HG02870 (cell line): ENCODE measurements at regions not wholly inside any gene's neighbourhood (a gene's known extent, or its start where the extent isn't known, plus 50 kb on each side); places are given as distances from the start of the nearest gene placed in this dataset.

Source experiments
- ATAC-seq: cut with Tn5 transposase; IDR thresholded peaks from one replicate; pipeline ENCODE4 v1.9.1; 2021; ENCODE audit warnings: mild to moderate bottlenecking, moderate library complexity; ENCODE audit not compliant: unreplicated experiment

GRCh38 chr9:113808391-113809358, 67.4 kb upstream of the ZNF618 start:
- no peak for ATAC-seq

DNA sequence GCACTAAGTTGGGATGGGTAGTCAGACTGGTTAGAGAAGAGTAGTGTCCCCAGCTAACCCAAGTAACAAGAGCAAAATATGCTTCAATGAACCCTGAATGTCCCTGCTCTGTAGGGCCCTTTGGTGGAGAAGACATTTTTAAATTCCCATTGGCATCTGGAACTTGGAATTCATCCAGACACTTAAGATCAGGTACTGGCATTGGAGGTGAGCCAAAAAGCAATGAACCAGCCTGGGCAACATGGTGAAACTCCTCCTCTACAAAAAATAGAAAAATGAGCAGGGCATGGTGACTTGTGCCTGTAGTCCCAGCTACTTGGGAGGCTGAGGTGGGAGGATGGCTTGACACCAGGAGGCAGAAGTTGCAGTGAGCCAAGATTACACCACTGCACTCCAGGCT, 58.9 kb upstream of the ZNF618 start:
- no peak for ATAC-seq

DNA sequence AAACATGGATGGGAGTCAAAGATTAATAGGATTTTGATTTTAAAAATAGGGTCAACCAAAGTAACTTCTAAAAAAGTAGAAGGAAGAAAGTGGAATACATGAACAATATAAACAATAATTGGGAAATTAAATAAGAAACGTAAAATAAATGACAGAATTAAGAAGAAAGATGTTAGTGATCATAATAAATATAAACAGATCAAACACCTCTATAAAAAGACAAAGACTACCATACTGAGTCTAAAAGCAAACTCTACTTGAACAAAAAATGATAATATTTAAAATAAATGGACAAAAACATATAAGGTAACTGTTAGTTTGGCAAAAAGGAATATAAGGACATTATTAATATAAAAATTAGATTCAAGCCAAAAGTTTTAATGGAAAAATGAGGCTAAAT, 57.7 kb upstream of the ZNF618 start:
- ATAC-seq: no peak

DNA sequence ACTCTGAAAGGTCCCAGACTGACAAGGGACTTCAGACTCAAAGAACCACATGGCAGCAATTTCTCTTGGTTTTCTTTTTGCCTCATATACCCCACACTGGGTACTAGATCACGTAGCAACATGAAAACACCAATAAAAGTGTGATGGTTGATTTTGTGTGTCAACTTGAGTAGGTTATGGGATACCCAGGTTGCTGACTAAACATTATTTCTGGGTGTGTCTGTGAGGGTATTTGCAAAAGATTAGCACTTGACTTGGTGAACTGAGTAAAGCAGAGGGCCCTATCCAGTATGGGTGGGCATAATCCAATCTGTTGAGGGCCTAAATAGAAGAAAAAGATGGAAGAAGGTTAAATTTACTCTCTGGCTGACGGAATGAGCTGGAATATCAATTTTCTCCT, 53.8 kb upstream of the ZNF618 start:
- ATAC-seq: no peak

DNA sequence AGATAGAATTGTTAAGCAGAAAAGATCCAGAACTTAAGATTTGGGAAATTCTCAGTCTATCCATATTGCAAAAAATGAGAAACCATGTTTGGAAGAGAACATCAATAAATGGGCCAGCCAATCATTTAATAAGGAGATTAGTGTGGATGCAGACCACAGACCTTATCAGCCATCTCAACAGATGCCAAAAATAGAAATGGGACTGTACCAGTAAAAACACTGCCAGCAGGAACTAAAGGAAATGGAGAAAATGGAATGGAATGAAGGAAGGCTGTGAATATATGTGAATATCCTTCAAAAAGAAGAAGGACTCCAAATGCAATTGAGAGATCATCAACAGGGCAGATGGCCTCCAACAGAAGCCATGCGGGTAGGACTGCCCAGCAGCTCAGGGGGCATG, 52.7 kb upstream of the ZNF618 start:
- ATAC-seq: no peak
